ENCODE measurements at regions not wholly inside any gene's neighbourhood (a gene's known extent, or its start where the extent isn't known, plus 50 kb on each side); places are given as distances from the start of the nearest gene placed in this dataset.

DNA sequence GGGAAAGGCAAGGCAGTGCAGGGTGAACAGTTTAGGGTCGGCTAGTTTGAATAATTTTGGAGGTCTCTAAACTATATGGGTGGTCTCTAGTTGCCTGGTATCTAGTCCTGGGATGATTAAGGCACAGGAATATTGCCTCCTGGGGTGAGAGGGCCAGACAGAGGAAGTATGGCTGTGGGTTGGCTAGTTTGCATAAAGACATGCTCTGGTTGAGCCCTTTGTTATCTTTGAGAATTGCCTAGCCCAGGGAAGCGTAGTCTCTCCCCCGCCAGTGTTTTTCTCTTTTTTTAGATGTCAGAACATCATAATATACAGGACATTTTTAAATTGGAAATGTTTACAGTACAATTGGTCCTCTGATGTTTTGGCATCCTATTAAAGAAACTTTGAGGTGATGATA, 163.5 kb downstream of the PWWP3B start:
- FAIRE-seq = no peak
- no peak for TF ChIP-seq MYC (IDR thresholded peaks at IDR 0.05; ENCODE audit: low read depth, low read length)
- TF ChIP-seq, protein P1, sequence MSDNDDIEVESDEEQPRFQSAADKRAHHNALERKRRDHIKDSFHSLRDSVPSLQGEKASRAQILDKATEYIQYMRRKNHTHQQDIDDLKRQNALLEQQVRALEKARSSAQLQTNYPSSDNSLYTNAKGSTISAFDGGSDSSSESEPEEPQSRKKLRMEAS (IDR thresholded peaks at IDR 0.05; ENCODE audit: insufficient read depth, insufficient read length) = no peak
- no peak for TF ChIP-seq FOS (IDR thresholded peaks at IDR 0.05; ENCODE audit: borderline replicate concordance, insufficient read depth, low read length)
- no peak for TF ChIP-seq EZH2 (IDR thresholded peaks at IDR 0.05; ENCODE audit: borderline replicate concordance, low read depth, low read length, severe bottlenecking)
- TF ChIP-seq GATA2 (IDR thresholded peaks at IDR 0.05; ENCODE audit: insufficient read depth, insufficient read length, low read depth, low read length) = no peak
- no peak for TF ChIP-seq POLR2A (IDR thresholded peaks at IDR 0.05; ENCODE audit: low read depth, low read length)
- TF ChIP-seq, protein P2, sequence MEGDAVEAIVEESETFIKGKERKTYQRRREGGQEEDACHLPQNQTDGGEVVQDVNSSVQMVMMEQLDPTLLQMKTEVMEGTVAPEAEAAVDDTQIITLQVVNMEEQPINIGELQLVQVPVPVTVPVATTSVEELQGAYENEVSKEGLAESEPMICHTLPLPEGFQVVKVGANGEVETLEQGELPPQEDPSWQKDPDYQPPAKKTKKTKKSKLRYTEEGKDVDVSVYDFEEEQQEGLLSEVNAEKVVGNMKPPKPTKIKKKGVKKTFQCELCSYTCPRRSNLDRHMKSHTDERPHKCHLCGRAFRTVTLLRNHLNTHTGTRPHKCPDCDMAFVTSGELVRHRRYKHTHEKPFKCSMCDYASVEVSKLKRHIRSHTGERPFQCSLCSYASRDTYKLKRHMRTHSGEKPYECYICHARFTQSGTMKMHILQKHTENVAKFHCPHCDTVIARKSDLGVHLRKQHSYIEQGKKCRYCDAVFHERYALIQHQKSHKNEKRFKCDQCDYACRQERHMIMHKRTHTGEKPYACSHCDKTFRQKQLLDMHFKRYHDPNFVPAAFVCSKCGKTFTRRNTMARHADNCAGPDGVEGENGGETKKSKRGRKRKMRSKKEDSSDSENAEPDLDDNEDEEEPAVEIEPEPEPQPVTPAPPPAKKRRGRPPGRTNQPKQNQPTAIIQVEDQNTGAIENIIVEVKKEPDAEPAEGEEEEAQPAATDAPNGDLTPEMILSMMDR (IDR thresholded peaks at IDR 0.05; ENCODE audit: extremely low read depth in 1 of 2, insufficient read depth in 1 of 2, low read depth in 1 of 2, low read length in 2 of 2) = no peak
- TF ChIP-seq JUN (IDR thresholded peaks at IDR 0.05; ENCODE audit: borderline replicate concordance, insufficient read depth, insufficient read length, low read depth) = no peak
- TF ChIP-seq POLR2AphosphoS5 (IDR thresholded peaks at IDR 0.05; ENCODE audit: insufficient read depth, low read depth, low read length) = no peak
- no peaks in the 10 kb centered on the region for H3K4me1 ChIP-seq (ENCODE audit: control insufficient read depth, extremely low read depth, insufficient read depth, low read length)
- dilution Hi-C loops (cut with MboI; ENCODE audit: extremely low pct_ligation_motif_present, low sequenced_read_pairs) (no loop called here), intact Hi-C loops (cut with micrococcal nuclease) (no loop called here)
- no peak overlapping the region for H3K9ac ChIP-seq (replicated peaks; ENCODE audit: extremely low read depth, insufficient read depth, low read length)
- H3K9me3 ChIP-seq (replicated peaks; ENCODE audit: control insufficient read depth, insufficient read depth, low read length) = no peaks in the 10 kb centered on the region
- no peak for DNase-seq (ENCODE audit: low read depth, low spot score)
- POLR2A ChIA-PET = no interaction called here
- no peak overlapping the region for H2AFZ ChIP-seq (ENCODE audit: low read depth, low read length)
- H3K36me3 ChIP-seq (ENCODE audit: control insufficient read depth in 2 of 2, extremely low read depth in 1 of 2, insufficient read depth in 2 of 2, low read length in 2 of 2) = no peaks in the 10 kb centered on the region
- no peaks in the 10 kb centered on the region for H3K9me1 ChIP-seq (replicated peaks; ENCODE audit: control insufficient read depth, extremely low read depth, insufficient read depth, low read length)
- no peaks in the 10 kb centered on the region for H3K27me3 ChIP-seq (ENCODE audit: control insufficient read depth in 2 of 2, insufficient read depth in 2 of 2, low read length in 2 of 2)
- CTCF ChIA-PET = no interaction called here
- no TSS peak for BruUV-seq (replicated peaks)
- no peak overlapping the region for H3K4me3 ChIP-seq (replicated peaks in 1 of 3; ENCODE audit: insufficient read depth in 1 of 3, low read depth in 1 of 3, low read length in 3 of 3)
- H4K20me1 ChIP-seq (replicated peaks; ENCODE audit: control insufficient read depth, extremely low read depth, insufficient read depth, low read length) = no peaks in the 10 kb centered on the region
- H3K4me2 ChIP-seq (ENCODE audit: insufficient read depth, low read length) = no peak overlapping the region
- H3K27ac ChIP-seq (ENCODE audit: insufficient read depth, low read depth, low read length) = no peak overlapping the region
- H3K79me2 ChIP-seq (ENCODE audit: control insufficient read depth, insufficient read depth, low read length) = no peaks in the 10 kb centered on the region
